Endothelial cell of umbilical vein (primary cell): ENCODE measurements at regions not wholly inside any gene's neighbourhood (a gene's known extent, or its start where the extent isn't known, plus 50 kb on each side); places are given as distances from the start of the nearest gene placed in this dataset.

ENCODE experiments used
- BruUV-seq: library from RNA; stranded (reverse); fragments of 400-500 nt; replicated peaks from 2 replicates; lab custom pipeline; 2021; lab: Mats Ljungman, UMichigan
- CTCF ChIA-PET: fragments of 300-600, 350-600 bp; sonication (Branson Sonifier 250); formaldehyde crosslinking; loops from one replicate; lab custom pipeline; 2021; ENCODE audit warnings: antibody characterized with exemption, inconsistent platforms; lab: Charles Lee
- POLR2A ChIA-PET: fragments of 300-600, 350-600 bp; sonication (Branson Sonifier 250); formaldehyde crosslinking; loops from one replicate; lab custom pipeline; 2021; ENCODE audit warnings: antibody characterized with exemption, inconsistent platforms; lab: Charles Lee
- DNase-seq: peaks from one replicate; pipeline ENCODE4 v3.0.0-alpha.2; 2011; ENCODE audit warnings: low read depth, low spot score
- FAIRE-seq: peaks from 2 replicates; lab custom pipeline; 2011; peaks lifted over from hg19 to GRCh38; lab: Jason Lieb, UNC
- H2AFZ ChIP-seq: 2 replicates; pipeline ENCODE4 v1.6.0; 2012; ENCODE audit warnings: low read depth, low read length, control low read depth, inconsistent platforms
- H3K27ac ChIP-seq: 2 replicates; pipeline ENCODE4 v1.5.1; 2011; ENCODE audit warnings: low read depth, mild to moderate bottlenecking, control low read depth, low read length, moderate library complexity; ENCODE audit not compliant: insufficient read depth
- H3K27me3 ChIP-seq, 2 experiments: 2 replicates each; pipeline versions ENCODE4 v1.6.0 to v1.6.1; 2011; ENCODE audit warnings: low read length in 2 of 2, mixed read lengths in 1 of 2; ENCODE audit not compliant: control insufficient read depth in 2 of 2, insufficient read depth in 2 of 2
- H3K36me3 ChIP-seq, 2 experiments: 2 replicates in 1 of 2; 3 replicates in 1 of 2; pipeline ENCODE4 v1.5.1; 2011; ENCODE audit warnings: low read length in 2 of 2, mild to moderate bottlenecking in 1 of 2, moderate library complexity in 1 of 2; ENCODE audit not compliant: control insufficient read depth in 2 of 2, insufficient read depth in 2 of 2; ENCODE audit errors: extremely low read depth in 1 of 2
- H3K4me1 ChIP-seq: 3 replicates; pipeline ENCODE4 v1.5.1; 2011; ENCODE audit warnings: mild to moderate bottlenecking, low read length; ENCODE audit not compliant: control insufficient read depth, insufficient read depth; ENCODE audit errors: extremely low read depth
- H3K4me2 ChIP-seq: 2 replicates; pipeline ENCODE4 v1.6.1; 2011; ENCODE audit warnings: low read length, control low read depth, mixed read lengths; ENCODE audit not compliant: insufficient read depth
- H3K4me3 ChIP-seq, 3 experiments: fragments of 200-600 bp in 1 of 3; sonication (generic), shearing (Covaris generic) in 1 of 3; replicated peaks in 1 of 3; 2 replicates each; pipeline ENCODE4 v1.5.1; 2011 to 2016; ENCODE audit warnings: control low read depth in 3 of 3, low read length in 3 of 3, mild to moderate bottlenecking in 2 of 3, inconsistent platforms in 1 of 3, low read depth in 1 of 3, moderate library complexity in 1 of 3; ENCODE audit not compliant: insufficient read depth in 1 of 3
- H3K79me2 ChIP-seq: 2 replicates; pipeline ENCODE4 v1.6.0; 2012; ENCODE audit warnings: low read length, inconsistent platforms; ENCODE audit not compliant: control insufficient read depth, insufficient read depth
- H3K9ac ChIP-seq: replicated peaks from 2 replicates; pipeline ENCODE3; 2011; ENCODE audit warnings: low read length, control low read depth; ENCODE audit not compliant: insufficient read depth; ENCODE audit errors: extremely low read depth
- H3K9me1 ChIP-seq: replicated peaks from 3 replicates; pipeline ENCODE4 v1.6.0; 2011; ENCODE audit warnings: mild to moderate bottlenecking, low read length; ENCODE audit not compliant: control insufficient read depth, insufficient read depth; ENCODE audit errors: extremely low read depth
- H3K9me3 ChIP-seq: replicated peaks from 2 replicates; pipeline ENCODE4 v1.5.1; 2012; ENCODE audit warnings: low read length, inconsistent platforms; ENCODE audit not compliant: control insufficient read depth, insufficient read depth
- H4K20me1 ChIP-seq: replicated peaks from 2 replicates; pipeline ENCODE3; 2011; ENCODE audit warnings: mild to moderate bottlenecking, low read length; ENCODE audit not compliant: control insufficient read depth, insufficient read depth; ENCODE audit errors: extremely low read depth
- EZH2 ChIP-seq: IDR thresholded peaks from 2 replicates; pipeline ENCODE4 v1.6.1; 2012; ENCODE audit warnings: borderline replicate concordance, low read depth, mild to moderate bottlenecking, moderate library complexity, low read length, inconsistent platforms; ENCODE audit not compliant: severe bottlenecking
- FOS ChIP-seq: IDR thresholded peaks from 2 replicates; pipeline ENCODE4 v1.6.1; 2011; ENCODE audit warnings: mild to moderate bottlenecking, low read length, moderate library complexity, borderline replicate concordance; ENCODE audit not compliant: insufficient read depth
- GATA2 ChIP-seq: IDR thresholded peaks from 2 replicates; pipeline ENCODE4 v1.7.0; 2011; ENCODE audit warnings: low read depth, mild to moderate bottlenecking, moderate library complexity, mixed read lengths, low read length; ENCODE audit not compliant: insufficient read length, insufficient read depth
- JUN ChIP-seq: IDR thresholded peaks from 2 replicates; pipeline ENCODE4 v1.6.1; 2011; ENCODE audit warnings: borderline replicate concordance, low read depth; ENCODE audit not compliant: insufficient read length, insufficient read depth
- MYC ChIP-seq: IDR thresholded peaks from one replicate; pipeline ENCODE4 v1.6.1; 2011; ENCODE audit warnings: mild to moderate bottlenecking, low read depth, low read length
- POLR2A ChIP-seq: IDR thresholded peaks from 2 replicates; pipeline ENCODE4 v1.6.1; 2012; ENCODE audit warnings: low read depth, mild to moderate bottlenecking, control low read depth, low read length
- POLR2AphosphoS5 ChIP-seq: IDR thresholded peaks from 2 replicates; pipeline ENCODE4 v1.6.1; 2012; ENCODE audit warnings: low read depth, mild to moderate bottlenecking, control low read depth, low read length, moderate library complexity; ENCODE audit not compliant: insufficient read depth
- dilution Hi-C: fragments of 300-500 bp; cut with MboI; formaldehyde crosslinking; loops from one replicate; pipeline ENCODE4 v1.15.0; 2019; ENCODE audit warnings: low sequenced_read_pairs; ENCODE audit not compliant: extremely low pct_ligation_motif_present
- intact Hi-C: fragments of 100-400 bp; cut with micrococcal nuclease; formaldehyde crosslinking; loops from one replicate; pipeline ENCODE4 v1.10.0; 2022
- TF ChIP-seq, protein P1 (sequence below), 2 donors: IDR thresholded peaks; 1 replicate in 1 of 2; 2 replicates in 1 of 2; pipeline ENCODE4 v1.5.1; 2011; ENCODE audit warnings: low read length in 2 of 2, mild to moderate bottlenecking in 2 of 2, moderate library complexity in 2 of 2, control low read depth in 1 of 2, inconsistent platforms in 1 of 2, low read depth in 1 of 2; ENCODE audit not compliant: insufficient read depth in 1 of 2; ENCODE audit errors: extremely low read depth in 1 of 2
- TF ChIP-seq, protein P2 (sequence below): IDR thresholded peaks from 2 replicates; pipeline ENCODE4 v1.6.1; 2011; ENCODE audit not compliant: insufficient read depth, insufficient read length

DNA sequence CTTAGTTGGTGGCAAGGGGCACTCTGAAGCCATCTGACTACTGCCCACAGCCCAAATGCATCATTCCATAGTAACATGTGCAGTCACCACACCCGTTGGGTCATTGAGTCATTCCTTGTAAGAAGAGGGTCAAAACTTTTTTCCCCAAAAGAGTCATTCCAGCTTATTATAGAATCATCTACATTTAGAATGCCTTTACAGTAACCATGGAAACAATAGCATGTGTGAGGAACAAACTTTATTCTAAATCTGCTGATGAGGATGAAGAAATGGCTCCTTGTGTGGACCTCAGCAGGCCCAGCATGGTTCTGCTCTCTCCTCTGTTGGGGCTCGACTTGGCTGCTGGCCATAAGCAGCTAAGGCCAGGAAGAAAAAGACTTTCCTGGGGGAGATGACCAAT, 111.2 kb upstream of the PTPRT start:
- POLR2A ChIA-PET: no interaction called here
- no TSS peak for BruUV-seq
- TF ChIP-seq, protein P1, sequence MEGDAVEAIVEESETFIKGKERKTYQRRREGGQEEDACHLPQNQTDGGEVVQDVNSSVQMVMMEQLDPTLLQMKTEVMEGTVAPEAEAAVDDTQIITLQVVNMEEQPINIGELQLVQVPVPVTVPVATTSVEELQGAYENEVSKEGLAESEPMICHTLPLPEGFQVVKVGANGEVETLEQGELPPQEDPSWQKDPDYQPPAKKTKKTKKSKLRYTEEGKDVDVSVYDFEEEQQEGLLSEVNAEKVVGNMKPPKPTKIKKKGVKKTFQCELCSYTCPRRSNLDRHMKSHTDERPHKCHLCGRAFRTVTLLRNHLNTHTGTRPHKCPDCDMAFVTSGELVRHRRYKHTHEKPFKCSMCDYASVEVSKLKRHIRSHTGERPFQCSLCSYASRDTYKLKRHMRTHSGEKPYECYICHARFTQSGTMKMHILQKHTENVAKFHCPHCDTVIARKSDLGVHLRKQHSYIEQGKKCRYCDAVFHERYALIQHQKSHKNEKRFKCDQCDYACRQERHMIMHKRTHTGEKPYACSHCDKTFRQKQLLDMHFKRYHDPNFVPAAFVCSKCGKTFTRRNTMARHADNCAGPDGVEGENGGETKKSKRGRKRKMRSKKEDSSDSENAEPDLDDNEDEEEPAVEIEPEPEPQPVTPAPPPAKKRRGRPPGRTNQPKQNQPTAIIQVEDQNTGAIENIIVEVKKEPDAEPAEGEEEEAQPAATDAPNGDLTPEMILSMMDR (IDR thresholded peaks at IDR 0.05; ENCODE audit: extremely low read depth in 1 of 2, insufficient read depth in 1 of 2, low read depth in 1 of 2, low read length in 2 of 2): no peak
- TF ChIP-seq EZH2: no peak
- no peak for TF ChIP-seq FOS

DNA sequence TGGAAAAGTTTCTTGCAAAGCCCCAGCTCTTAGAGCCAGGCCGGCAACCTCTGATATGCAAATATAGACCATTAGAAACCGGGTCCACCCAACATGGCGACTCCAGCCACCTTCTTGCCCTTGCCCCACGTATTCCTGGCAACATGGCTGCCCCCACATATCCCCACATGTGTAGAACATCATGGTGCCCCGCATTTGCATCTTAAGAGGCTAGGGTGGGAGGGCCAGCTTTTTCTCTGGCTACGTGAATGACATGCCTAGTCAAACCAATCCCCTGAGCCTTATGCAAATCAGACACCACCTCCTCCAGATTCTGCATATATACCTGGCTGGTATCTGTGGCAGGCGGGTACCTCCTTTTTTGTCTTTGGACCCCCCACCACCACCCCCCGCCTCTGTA, 106.1 kb upstream of the PTPRT start:
- Histone ChIP-seq H3K9me1 (no peaks in the 10 kb centered on the region), H3K27ac (no peak overlapping the region), H3K27me3 (no peaks in the 10 kb centered on the region), H3K9ac (no peak overlapping the region), H3K36me3 (no peaks in the 10 kb centered on the region), H3K4me2 (no peak overlapping the region), H3K79me2 (no peaks in the 10 kb centered on the region), H3K4me1 (no peaks in the 10 kb centered on the region), H4K20me1 (no peaks in the 10 kb centered on the region), H3K4me3 (no peak overlapping the region), H3K9me3 (no peaks in the 10 kb centered on the region), H2AFZ (no peak overlapping the region)
- dilution Hi-C loops: no loop called here
- TF ChIP-seq, protein P1 (IDR thresholded peaks at IDR 0.05; ENCODE audit: extremely low read depth in 1 of 2, insufficient read depth in 1 of 2, low read depth in 1 of 2, low read length in 2 of 2): no peak
- TF ChIP-seq, protein P2, sequence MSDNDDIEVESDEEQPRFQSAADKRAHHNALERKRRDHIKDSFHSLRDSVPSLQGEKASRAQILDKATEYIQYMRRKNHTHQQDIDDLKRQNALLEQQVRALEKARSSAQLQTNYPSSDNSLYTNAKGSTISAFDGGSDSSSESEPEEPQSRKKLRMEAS: no peak
- TF ChIP-seq POLR2A (no peak), JUN (no peak), FOS (no peak), GATA2 (no peak), POLR2AphosphoS5 (no peak), EZH2 (no peak), MYC (no peak)
- ChIA-PET CTCF (no interaction called here), POLR2A (no interaction called here)
- intact Hi-C loops: no loop called here
- no TSS peak for BruUV-seq
- DNase-seq (no peak), FAIRE-seq (no peak)

More for the DNA sequence above, 111.2 kb upstream of the PTPRT start:
- Histone ChIP-seq H3K9me3 (peaks cover 5% of the 10 kb centered on the region), H2AFZ (no peak overlapping the region), H3K4me1 (no peaks in the 10 kb centered on the region), H3K4me2 (no peak overlapping the region), H3K4me3 (no peak overlapping the region), H4K20me1 (no peaks in the 10 kb centered on the region), H3K79me2 (no peaks in the 10 kb centered on the region), H3K9ac (no peak overlapping the region), H3K9me1 (no peaks in the 10 kb centered on the region), H3K36me3 (no peaks in the 10 kb centered on the region), H3K27me3 (no peaks in the 10 kb centered on the region), H3K27ac (no peak overlapping the region)
- intact Hi-C loops (no loop called here), dilution Hi-C loops (no loop called here)
- CTCF ChIA-PET: interaction anchor here (1.6 kb wide), 1 partner anchor 14 kb away, joined by 4 read pairs; no protein-coding TSS in a partner anchor
- DNase-seq: no peak
- no peak for FAIRE-seq
